GM18499 (cell line): ENCODE measurements at regions not wholly inside any gene's neighbourhood (a gene's known extent, or its start where the extent isn't known, plus 50 kb on each side); places are given as distances from the start of the nearest gene placed in this dataset.

Experiments used
- ATAC-seq: cut with Tn5 transposase; IDR thresholded peaks from one replicate; pipeline ENCODE4 v1.9.1; 2021; ENCODE audit warnings: moderate number of reproducible peaks; ENCODE audit not compliant: insufficient read depth, unreplicated experiment

GRCh38 chrX:45309096-45309495 is 108.4 kb upstream of the DIPK2B start:
- ATAC-seq, result no peak

- no peak for ATAC-seq
Observed at GRCh38 chrX:45306794-45307193, 106.1 kb upstream of the DIPK2B start.

GRCh38 chrX:45300638-45301037 is 100.0 kb upstream of the DIPK2B start:
- ATAC-seq, result no peak

- no peak for ATAC-seq
Observed at GRCh38 chrX:45295259-45295986, 94.7 kb upstream of the DIPK2B start.

GRCh38 chrX:45274576-45274975 is 73.9 kb upstream of the DIPK2B start:
- ATAC-seq, result no peak

GRCh38 chrX:45267007-45267406 is 66.3 kb upstream of the DIPK2B start:
- no peak for ATAC-seq

- no peak for ATAC-seq
Observed at GRCh38 chrX:45266456-45266855, 65.8 kb upstream of the DIPK2B start.

- no peak for ATAC-seq
Observed at GRCh38 chrX:45264865-45265264, 64.2 kb upstream of the DIPK2B start.

GRCh38 chrX:45261471-45261870 is 60.8 kb upstream of the DIPK2B start:
- no peak for ATAC-seq

- no peak for ATAC-seq
Observed at GRCh38 chrX:45261005-45261404, 60.3 kb upstream of the DIPK2B start.

- ATAC-seq, result no peak
Observed at GRCh38 chrX:45258731-45259402, 58.2 kb upstream of the DIPK2B start.
